DND-41 (cell line): ENCODE measurements at regions not wholly inside any gene's neighbourhood (a gene's known extent, or its start where the extent isn't known, plus 50 kb on each side); places are given as distances from the start of the nearest gene placed in this dataset.

Source experiments
- EZH2 ChIP-seq: IDR thresholded peaks from 3 replicates; pipeline ENCODE4 v1.6.1; 2012; ENCODE audit warnings: borderline replicate concordance, low read depth, mild to moderate bottlenecking, moderate library complexity, low read length, inconsistent platforms; ENCODE audit not compliant: severe bottlenecking
- TF ChIP-seq, protein P1 (sequence below): IDR thresholded peaks from 2 replicates; pipeline ENCODE4 v1.5.1; 2012; ENCODE audit warnings: borderline replicate concordance, low read length, moderate library complexity, mild to moderate bottlenecking; ENCODE audit not compliant: poor library complexity, severe bottlenecking; ENCODE audit errors: extremely low read depth

GRCh38 chr18:66722671-66723070 lies 118.8 kb upstream of the CDH19 start:
- TF ChIP-seq, protein P1, sequence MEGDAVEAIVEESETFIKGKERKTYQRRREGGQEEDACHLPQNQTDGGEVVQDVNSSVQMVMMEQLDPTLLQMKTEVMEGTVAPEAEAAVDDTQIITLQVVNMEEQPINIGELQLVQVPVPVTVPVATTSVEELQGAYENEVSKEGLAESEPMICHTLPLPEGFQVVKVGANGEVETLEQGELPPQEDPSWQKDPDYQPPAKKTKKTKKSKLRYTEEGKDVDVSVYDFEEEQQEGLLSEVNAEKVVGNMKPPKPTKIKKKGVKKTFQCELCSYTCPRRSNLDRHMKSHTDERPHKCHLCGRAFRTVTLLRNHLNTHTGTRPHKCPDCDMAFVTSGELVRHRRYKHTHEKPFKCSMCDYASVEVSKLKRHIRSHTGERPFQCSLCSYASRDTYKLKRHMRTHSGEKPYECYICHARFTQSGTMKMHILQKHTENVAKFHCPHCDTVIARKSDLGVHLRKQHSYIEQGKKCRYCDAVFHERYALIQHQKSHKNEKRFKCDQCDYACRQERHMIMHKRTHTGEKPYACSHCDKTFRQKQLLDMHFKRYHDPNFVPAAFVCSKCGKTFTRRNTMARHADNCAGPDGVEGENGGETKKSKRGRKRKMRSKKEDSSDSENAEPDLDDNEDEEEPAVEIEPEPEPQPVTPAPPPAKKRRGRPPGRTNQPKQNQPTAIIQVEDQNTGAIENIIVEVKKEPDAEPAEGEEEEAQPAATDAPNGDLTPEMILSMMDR = no peak
- no peak for TF ChIP-seq EZH2
